ENCODE measurements at regions not wholly inside any gene's neighbourhood (a gene's known extent, or its start where the extent isn't known, plus 50 kb on each side); places are given as distances from the start of the nearest gene placed in this dataset.
"Not testable (repeated sequence)": the region's sequence is repeated elsewhere in the genome, so short reads cannot be mapped to it uniquely, and the experiment has no call there.

DNA sequence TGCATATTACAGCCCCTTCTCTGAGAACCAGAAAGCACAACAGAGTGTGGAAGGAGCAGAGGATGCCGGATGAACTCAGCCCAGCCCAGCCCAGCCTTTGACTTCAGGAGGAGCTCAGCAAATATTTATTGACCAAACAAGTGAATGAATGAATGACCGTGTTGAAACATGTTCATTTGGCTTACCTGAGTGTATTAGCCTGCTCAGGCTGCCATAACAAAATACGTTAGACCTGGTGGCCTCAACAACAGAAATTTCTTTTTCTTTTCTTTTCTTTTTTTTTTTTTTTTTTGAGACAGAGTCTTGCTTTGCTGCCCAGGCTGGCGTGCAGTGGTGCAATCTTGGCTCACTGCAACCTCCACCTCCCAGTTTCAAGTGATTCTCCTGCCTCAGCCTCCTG is 164.7 kb downstream of the RGS9 start:
- H3K27ac ChIP-seq (ENCODE audit: extremely low read depth, low read depth, low read length); intact Hi-C loops (cut with micrococcal nuclease); H3K9ac ChIP-seq (ENCODE audit: insufficient read depth in 1 of 2, low read depth in 2 of 2, low read length in 2 of 2); H3K4me2 ChIP-seq (ENCODE audit: insufficient read depth, low read length); H3K27me3 ChIP-seq (ENCODE audit: control insufficient read depth in 2 of 2, insufficient read depth in 2 of 2, low read length in 2 of 2); ATAC-seq; FAIRE-seq; H3K4me3 ChIP-seq; H2AFZ ChIP-seq (ENCODE audit: low read depth, low read length); in situ Hi-C loops (cut with MboI); H3K4me1 ChIP-seq (replicated peaks in 1 of 2; ENCODE audit: control insufficient read depth in 2 of 2, insufficient read depth in 2 of 2, low read length in 2 of 2); H3K36me3 ChIP-seq (ENCODE audit: control insufficient read depth, insufficient read depth, low read length); H3K9me3 ChIP-seq (replicated peaks; ENCODE audit: control insufficient read depth, insufficient read depth, low read depth, low read length); CTCF ChIA-PET (ENCODE audit: low intra/inter-chr PET ratio); H3K9me1 ChIP-seq (ENCODE audit: control insufficient read depth, insufficient read depth, low read length); BruUV-seq (replicated peaks); DNase-seq (ENCODE audit: extremely low read depth in 1 of 4, low spot score in 3 of 4); H3K79me2 ChIP-seq (ENCODE audit: control insufficient read depth, insufficient read depth, low read length); H4K20me1 ChIP-seq (replicated peaks; ENCODE audit: control insufficient read depth, insufficient read depth, low read length): not testable (repeated sequence)
- POLR2A ChIA-PET, result interaction anchor here (0.6 to 0.8 kb wide), 2 partner anchors 12 to 363 kb away, joined by 3 to 4 read pairs; no protein-coding TSS in a partner anchor
- 0% methylated on average over 3 of the region's 4 CpGs for WGBS (ENCODE audit: insufficient coverage, low coverage, missing lambda C conversion rate)

DNA sequence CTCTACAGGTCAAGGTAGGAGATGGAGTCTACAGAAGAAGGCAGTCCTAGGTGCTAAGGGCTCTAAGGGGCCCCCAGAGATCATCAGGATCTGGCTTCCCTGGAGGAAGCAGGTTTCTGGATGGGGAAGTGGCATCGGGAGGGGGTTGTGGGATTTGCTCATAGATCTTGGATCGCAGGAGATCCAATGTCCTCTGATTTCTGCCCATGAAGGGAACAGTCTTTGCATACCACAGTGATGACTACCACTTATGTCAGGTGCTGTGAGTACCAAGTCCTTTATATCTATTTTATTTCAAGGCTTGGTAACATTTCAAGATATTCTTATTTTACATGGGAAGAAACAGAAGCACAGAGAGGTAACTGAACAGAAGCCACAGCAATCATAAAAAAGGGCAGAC is 164.0 kb downstream of the RGS9 start:
- 0 out of 5 replicates have a peak, but pooled peaks cover 0 to 4% of the 10 kb centered on the region in 2 experiments for H3K27me3 ChIP-seq (ENCODE audit: control insufficient read depth in 2 of 2, insufficient read depth in 2 of 2, low read length in 2 of 2)
- ATAC-seq, result no peak
- no peaks in the 10 kb centered on the region for H3K9me3 ChIP-seq (replicated peaks; ENCODE audit: control insufficient read depth, insufficient read depth, low read depth, low read length)
- no peak for FAIRE-seq
- POLR2A ChIA-PET, result no interaction called here
- H3K27ac ChIP-seq (ENCODE audit: extremely low read depth, low read depth, low read length), result no peak overlapping the region
- CTCF ChIA-PET (ENCODE audit: low intra/inter-chr PET ratio), result no interaction called here
- H3K36me3 ChIP-seq (ENCODE audit: control insufficient read depth, insufficient read depth, low read length), result no peaks in the 10 kb centered on the region
- 0% methylated on average over 2 of the region's 2 CpGs for WGBS (ENCODE audit: insufficient coverage, low coverage, missing lambda C conversion rate)
- no peak overlapping the region for H3K4me2 ChIP-seq (ENCODE audit: insufficient read depth, low read length)
- intact Hi-C loops (cut with micrococcal nuclease) (no loop called here), in situ Hi-C loops (cut with MboI) (no loop called here)
- no peaks in the 10 kb centered on the region for H3K9me1 ChIP-seq (ENCODE audit: control insufficient read depth, insufficient read depth, low read length)
- H3K4me3 ChIP-seq, result no peak overlapping the region
- no peak overlapping the region for H2AFZ ChIP-seq (ENCODE audit: low read depth, low read length)
- no peaks in the 10 kb centered on the region for H3K79me2 ChIP-seq (ENCODE audit: control insufficient read depth, insufficient read depth, low read length)
- H3K4me1 ChIP-seq (replicated peaks in 1 of 2; ENCODE audit: control insufficient read depth in 2 of 2, insufficient read depth in 2 of 2, low read length in 2 of 2), result no peaks in the 10 kb centered on the region
- H4K20me1 ChIP-seq (replicated peaks; ENCODE audit: control insufficient read depth, insufficient read depth, low read length), result no peaks in the 10 kb centered on the region
- no TSS peak for BruUV-seq (replicated peaks)
- H3K9ac ChIP-seq (ENCODE audit: insufficient read depth in 1 of 2, low read depth in 2 of 2, low read length in 2 of 2), result no peak overlapping the region
- no peak for DNase-seq (ENCODE audit: extremely low read depth in 1 of 4, low spot score in 3 of 4)
- no peak for TF ChIP-seq ETV1 (tag; conservative IDR thresholded peaks at IDR 0.05; ENCODE audit: low read depth)
- no peak for TF ChIP-seq XRCC3 (IDR thresholded peaks at IDR 0.05)
- TF ChIP-seq, protein P1, sequence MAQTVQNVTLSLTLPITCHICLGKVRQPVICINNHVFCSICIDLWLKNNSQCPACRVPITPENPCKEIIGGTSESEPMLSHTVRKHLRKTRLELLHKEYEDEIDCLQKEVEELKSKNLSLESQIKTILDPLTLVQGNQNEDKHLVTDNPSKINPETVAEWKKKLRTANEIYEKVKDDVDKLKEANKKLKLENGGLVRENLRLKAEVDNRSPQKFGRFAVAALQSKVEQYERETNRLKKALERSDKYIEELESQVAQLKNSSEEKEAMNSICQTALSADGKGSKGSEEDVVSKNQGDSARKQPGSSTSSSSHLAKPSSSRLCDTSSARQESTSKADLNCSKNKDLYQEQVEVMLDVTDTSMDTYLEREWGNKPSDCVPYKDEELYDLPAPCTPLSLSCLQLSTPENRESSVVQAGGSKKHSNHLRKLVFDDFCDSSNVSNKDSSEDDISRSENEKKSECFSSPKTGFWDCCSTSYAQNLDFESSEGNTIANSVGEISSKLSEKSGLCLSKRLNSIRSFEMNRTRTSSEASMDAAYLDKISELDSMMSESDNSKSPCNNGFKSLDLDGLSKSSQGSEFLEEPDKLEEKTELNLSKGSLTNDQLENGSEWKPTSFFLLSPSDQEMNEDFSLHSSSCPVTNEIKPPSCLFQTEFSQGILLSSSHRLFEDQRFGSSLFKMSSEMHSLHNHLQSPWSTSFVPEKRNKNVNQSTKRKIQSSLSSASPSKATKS (CRISPR knock-in tag; IDR thresholded peaks at IDR 0.05), result no peak
- TF ChIP-seq SP2 (IDR thresholded peaks at IDR 0.05; ENCODE audit: extremely low read depth, low read depth, low read length, poor library complexity, severe bottlenecking), result no peak
- TF ChIP-seq RAD21 (CRISPR knock-in tag; conservative IDR thresholded peaks at IDR 0.05 in 1 of 2, IDR thresholded peaks at IDR 0.05 in 1 of 2), result no peak
- no peak for TF ChIP-seq NFATC3 (IDR thresholded peaks at IDR 0.05)
- no peak for TF ChIP-seq TRIM24 (IDR thresholded peaks at IDR 0.05)
- TF ChIP-seq CTBP1 (IDR thresholded peaks at IDR 0.05; ENCODE audit: borderline replicate concordance), result no peak
- TF ChIP-seq ZNF707 (CRISPR knock-in tag; conservative IDR thresholded peaks at IDR 0.05), result no peak
- TF ChIP-seq ZNF175 (CRISPR knock-in tag; IDR thresholded peaks at IDR 0.05; ENCODE audit: low read depth), result no peak
- TF ChIP-seq, protein P2, sequence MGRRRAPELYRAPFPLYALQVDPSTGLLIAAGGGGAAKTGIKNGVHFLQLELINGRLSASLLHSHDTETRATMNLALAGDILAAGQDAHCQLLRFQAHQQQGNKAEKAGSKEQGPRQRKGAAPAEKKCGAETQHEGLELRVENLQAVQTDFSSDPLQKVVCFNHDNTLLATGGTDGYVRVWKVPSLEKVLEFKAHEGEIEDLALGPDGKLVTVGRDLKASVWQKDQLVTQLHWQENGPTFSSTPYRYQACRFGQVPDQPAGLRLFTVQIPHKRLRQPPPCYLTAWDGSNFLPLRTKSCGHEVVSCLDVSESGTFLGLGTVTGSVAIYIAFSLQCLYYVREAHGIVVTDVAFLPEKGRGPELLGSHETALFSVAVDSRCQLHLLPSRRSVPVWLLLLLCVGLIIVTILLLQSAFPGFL (CRISPR knock-in tag; IDR thresholded peaks at IDR 0.05), result no peak
- TF ChIP-seq TAF1 (IDR thresholded peaks at IDR 0.05; ENCODE audit: control insufficient read depth, extremely low read depth, insufficient read depth, low read length, severe bottlenecking), result no peak
- no peak for TF ChIP-seq RBFOX2 (IDR thresholded peaks at IDR 0.05; ENCODE audit: low read depth, low read length)
- TF ChIP-seq RBM34 (IDR thresholded peaks at IDR 0.05; ENCODE audit: borderline replicate concordance, insufficient read depth, low read length), result no peak
